NOMO-1 treated with dmso at 0.1 percent for 144 hours (cell line): ENCODE measurements at regions not wholly inside any gene's neighbourhood (a gene's known extent, or its start where the extent isn't known, plus 50 kb on each side); places are given as distances from the start of the nearest gene placed in this dataset.

Source experiments
- DNase-seq: peaks from one replicate; lab custom pipeline; 2025; ENCODE audit not compliant: unreplicated experiment; lab: John Stamatoyannopoulos, UW

DNA sequence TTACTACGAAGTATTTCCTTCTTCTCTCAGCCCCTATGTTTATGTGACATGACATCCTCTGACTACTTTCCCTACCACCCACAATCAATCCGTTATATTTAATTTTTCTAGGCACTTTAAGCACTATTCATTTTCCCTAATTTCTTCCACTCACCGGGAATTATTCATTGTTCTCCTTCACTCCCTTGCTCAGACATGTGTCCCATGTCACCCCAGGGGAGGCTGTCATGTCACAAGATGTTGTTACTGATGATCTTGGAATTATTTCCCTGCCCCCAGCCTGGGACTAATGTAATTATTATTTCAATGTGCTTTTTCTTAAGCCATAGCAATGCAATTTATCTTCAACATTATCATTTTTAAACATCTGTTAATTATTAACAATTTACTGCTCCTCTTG lies 317.2 kb downstream of the PHF14 start:
- DNase-seq, result no peak

DNA sequence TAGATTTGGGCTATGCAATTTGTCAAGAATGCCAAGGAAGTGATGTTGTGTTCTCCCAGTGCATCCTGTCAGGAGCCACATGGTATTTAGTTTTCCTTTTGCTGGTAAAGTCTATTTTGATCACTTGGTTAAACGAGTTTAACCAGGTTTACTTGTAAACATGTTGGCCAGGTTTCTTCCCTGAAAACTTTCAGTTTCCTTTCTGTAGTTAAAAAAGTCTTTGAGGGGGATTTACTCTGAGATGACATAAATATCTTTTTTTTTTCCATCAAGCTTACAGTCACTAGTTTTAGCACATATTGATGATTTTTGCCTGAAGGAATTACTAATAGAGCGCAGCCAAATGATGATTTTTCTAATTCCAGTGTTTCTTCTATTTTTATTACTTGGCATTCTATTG lies 320.5 kb downstream of the PHF14 start:
- DNase-seq, result no peak

DNA sequence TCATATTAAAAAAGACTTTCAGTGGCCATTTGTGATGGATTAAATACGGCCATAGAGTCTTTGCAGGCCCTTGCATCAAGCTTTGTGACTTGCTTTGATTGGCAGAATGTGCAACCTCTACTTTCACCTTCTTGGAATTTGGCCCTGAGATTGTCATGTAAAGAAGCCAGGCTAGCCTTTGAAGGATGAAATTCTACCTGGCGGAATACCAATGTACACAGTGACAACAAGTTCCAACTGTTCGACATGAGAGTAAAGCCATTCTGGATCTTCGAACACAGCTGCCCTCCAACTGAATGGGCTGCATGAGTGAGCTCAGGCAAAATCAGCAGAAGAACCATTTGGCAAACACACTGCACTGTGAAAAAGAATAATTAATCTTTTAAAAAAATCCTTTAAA lies 321.3 kb downstream of the PHF14 start:
- no peak for DNase-seq

DNA sequence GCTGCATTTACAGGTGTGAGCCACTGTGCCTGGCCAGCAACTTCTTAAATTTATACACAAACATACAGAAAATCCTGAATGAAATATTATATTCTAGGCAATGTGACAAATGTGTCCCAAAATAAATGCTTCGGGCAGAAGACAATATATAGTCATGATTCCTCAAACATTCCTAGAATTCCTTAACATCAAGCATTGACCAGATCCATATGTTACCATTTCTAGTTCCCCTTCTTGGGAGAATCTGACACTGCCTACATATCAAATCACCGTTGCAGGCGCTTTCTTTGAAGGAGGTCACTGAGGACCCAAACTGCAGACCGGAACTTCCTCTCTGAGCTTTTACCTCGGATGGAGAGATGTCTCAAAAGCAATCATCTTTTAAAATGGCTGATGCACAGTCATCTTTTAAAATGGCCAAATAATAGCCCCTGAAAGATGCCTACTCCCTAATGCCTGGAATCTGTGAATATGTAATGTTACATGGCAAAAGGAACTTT lies 323.5 kb downstream of the PHF14 start:
- no peak for DNase-seq

DNA sequence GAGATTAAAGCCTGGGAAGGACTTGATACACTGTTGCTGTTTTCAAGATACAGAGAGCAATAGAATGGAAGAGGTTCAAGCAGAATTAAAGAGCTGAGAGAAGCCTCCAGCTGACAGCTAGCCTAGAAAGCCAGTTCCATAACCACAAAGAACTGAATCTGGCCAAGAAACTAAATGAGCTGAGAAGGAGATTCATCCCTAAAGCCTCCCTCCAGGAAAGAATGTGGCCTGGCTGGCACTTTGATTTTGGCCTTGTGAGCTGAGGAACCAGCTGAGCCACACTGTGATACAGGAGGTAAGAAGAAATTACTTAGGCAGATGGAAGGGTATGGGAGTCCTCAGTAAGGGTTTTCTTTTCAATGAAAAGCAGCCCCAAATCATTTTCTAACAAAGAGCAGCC lies 324.1 kb downstream of the PHF14 start:
- DNase-seq, result no peak

DNA sequence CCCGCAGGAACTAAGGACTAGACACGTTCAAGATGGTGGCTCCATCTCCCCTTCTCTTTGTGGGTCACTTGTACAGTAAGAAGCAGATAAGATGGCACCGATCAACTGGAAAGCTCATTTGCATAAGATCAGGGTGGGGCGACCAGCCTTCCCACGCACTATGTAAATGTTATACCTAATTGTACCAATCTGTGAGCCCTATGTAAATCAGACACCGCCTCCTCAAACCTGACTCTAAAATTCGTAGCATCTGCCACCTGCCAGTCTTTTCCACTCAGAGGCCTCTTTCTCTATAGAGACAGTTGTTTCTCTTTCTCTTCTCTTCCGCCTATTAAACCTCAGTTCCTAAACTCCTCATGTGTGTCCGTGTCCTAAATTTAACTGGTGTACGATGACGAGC lies 324.5 kb downstream of the PHF14 start:
- DNase-seq, result no peak

DNA sequence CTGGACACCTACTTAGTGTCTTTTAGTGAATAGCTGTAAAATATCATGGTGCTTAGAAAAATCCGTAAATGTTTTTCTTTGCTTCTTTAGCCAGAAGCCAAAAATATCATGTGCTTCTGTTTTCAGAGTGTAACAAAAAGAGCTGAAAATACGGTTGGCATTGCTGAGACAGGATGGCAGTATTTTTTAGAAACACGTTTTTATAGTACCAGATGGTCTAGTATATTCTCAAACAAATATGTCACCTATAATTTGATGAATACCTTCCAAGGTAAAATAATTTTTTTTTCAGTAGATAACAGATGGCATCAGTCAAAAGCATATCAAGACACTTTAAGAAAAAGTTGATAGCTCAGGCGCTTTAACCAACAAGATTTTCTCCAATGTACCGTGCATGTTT lies 326.6 kb downstream of the PHF14 start:
- DNase-seq, result no peak

DNA sequence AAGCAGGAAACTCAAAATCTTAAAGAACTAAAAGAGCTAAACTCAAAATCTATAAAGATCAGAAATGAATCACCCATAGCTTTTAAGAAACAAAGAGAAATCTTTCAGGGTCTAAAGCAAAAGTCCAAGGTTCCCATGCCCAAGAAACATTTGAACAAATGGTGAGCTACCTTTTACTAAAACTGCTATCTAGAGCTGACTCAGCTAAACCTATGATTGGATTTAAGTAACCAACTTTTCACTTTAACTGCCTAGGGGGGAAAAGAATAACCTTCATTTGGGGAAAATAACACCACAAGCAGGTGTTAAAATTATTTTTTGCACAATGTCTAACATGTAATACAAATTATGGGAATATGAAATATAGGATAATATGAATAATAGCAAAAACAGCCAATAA lies 328.4 kb downstream of the PHF14 start:
- DNase-seq, result no peak

DNA sequence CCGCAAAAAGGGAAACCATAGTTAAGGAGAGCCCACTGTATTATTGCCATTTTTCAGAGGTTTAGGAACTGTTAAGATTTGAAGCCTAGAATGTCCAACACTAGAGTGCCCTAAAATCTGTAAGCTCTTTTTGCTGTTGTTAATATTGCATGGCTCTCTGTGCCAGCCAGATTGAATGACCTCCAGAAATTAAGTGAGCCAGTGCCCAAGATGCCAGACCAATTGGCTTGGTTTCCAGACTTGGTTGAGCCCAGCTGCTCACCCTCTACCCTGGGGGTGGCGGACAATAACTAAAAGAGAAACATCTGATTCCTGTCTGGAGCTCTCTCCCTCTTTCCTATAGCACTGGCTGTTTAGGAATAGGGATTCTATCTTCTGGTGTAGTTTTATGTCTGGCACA lies 340.1 kb downstream of the PHF14 start:
- no peak for DNase-seq

DNA sequence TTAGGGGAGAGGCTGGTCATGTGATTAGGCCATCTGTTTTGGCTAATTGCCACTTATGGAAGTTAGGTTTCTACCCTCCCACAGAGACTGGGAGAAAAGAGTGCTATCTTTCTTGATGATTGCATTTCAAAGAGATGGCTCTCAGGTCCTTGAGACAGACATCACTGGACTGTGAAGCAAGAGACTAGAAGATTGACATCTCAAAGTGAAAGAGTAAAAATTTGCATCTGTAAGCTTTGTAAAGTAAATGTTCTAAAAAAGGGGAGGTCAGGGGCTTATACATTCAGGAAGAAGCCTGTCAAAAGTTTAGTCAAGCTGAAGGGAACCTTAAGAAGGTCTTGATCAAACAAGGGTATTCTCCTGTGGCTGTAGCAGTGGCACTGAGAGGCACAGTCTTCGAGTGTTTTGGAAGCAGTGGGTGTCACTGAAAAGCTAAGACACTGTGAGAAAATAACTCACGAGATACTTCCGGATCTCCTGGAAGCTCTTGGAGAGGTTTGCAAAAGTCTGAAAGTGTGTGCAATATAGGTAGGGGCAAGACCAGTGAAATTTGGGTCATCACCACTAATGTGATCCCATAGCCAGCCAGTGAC lies 342.1 kb downstream of the PHF14 start:
- DNase-seq, result no peak

DNA sequence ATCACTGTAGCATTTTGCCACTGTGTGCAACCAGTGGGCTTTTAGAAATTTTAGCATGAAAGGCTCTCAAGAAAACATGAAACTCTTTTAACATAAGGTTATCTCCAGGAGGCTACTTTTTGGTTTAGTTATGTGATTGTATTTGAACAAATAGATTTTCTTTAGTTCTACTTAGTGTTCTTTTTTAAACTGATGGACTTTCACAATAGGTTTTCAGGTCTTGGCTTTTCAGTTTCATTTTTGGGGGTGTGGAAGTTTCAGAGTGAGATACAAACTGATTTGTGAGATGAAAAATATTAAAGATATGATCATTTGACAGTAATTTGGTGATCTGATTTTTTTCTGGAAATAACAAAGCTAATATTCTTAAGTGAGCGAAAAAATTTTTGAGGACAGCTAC lies 344.1 kb downstream of the PHF14 start:
- DNase-seq, result no peak

DNA sequence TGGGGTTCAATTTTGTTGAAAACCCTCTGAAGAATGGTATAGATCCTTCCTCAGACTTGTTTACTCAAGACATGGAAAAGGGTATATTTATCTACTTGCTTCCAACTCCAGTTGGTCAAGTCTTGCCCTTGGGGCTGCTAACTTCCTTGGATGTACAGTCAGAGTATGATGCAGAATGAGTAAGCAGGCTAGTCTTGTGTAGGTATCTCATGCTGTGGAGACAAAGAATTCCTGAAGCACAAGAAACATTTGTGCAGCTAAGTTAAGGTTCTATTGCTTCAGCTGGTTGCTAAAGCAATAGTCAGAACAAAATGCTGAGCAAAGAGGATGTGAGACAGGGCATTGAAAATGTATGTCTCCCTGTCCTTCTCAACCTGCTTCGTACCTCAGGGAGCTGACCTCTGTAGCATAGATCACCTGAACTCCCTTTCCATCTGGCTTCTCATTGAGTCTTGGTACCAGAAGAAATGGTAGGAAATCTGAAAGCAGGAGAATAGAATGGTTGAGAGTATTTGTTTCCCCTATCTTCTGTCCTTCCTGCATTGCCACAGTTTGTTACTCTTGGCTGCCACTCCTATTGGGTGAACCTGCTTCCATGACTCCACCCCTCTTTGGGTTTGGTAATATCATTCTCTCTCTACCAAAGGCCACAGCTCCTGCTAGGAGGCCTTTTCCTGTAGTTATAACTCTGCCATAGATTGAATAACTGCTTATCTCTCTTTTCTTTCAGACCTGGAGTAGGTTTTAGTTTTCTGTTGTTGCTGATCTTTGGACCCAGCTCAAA lies 346.0 kb downstream of the PHF14 start:
- no peak for DNase-seq
